Neural progenitor cell (in vitro differentiated cells): ENCODE measurements at regions not wholly inside any gene's neighbourhood (a gene's known extent, or its start where the extent isn't known, plus 50 kb on each side); places are given as distances from the start of the nearest gene placed in this dataset.

ENCODE experiments used
- EZH2 ChIP-seq: fragments of 200-600 bp; sonication (generic); IDR thresholded peaks from 2 replicates; pipeline ENCODE4 v1.6.1; 2017; ENCODE audit warnings: antibody characterized with exemption, mild to moderate bottlenecking, moderate library complexity
- EZH2phosphoT487 ChIP-seq: fragments of 200-600 bp; sonication (generic); IDR thresholded peaks from 2 replicates; pipeline ENCODE4 v1.6.1; 2017; ENCODE audit warnings: antibody characterized with exemption
- TF ChIP-seq, protein P1 (sequence below): fragments of 200-600 bp; sonication (generic); IDR thresholded peaks from 2 replicates; pipeline ENCODE4 v1.5.1; 2017; ENCODE audit warnings: antibody characterized with exemption, mild to moderate bottlenecking

DNA sequence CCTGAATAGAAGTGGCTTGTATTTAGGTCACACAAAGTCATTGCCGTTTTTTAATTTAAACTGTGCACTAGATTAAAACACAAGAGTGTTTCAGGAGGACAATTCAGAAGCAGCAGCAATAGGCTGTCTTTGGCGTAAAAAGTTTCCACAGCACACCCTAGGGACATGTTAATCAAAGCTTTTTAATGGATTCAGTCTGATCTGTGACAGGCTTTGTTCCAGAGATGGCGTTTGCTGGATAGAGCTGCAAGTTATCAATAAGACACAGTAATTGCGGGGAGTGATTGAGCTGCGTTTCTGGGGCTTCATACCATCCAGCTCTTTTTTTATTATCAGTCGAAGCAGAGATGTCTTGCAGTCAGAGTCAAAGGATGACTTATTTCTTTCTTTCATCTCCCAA is 300.3 kb downstream of the ZNF608 start:
- TF ChIP-seq EZH2: no peak
- TF ChIP-seq, protein P1, sequence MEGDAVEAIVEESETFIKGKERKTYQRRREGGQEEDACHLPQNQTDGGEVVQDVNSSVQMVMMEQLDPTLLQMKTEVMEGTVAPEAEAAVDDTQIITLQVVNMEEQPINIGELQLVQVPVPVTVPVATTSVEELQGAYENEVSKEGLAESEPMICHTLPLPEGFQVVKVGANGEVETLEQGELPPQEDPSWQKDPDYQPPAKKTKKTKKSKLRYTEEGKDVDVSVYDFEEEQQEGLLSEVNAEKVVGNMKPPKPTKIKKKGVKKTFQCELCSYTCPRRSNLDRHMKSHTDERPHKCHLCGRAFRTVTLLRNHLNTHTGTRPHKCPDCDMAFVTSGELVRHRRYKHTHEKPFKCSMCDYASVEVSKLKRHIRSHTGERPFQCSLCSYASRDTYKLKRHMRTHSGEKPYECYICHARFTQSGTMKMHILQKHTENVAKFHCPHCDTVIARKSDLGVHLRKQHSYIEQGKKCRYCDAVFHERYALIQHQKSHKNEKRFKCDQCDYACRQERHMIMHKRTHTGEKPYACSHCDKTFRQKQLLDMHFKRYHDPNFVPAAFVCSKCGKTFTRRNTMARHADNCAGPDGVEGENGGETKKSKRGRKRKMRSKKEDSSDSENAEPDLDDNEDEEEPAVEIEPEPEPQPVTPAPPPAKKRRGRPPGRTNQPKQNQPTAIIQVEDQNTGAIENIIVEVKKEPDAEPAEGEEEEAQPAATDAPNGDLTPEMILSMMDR: no peak
- no peak for TF ChIP-seq EZH2phosphoT487
